BLaER1 treated with 17β-estradiol and CSF1 and Interleukin-3, amounts not matched to agents 10 nM and 100 nM (cell line): ENCODE measurements at regions not wholly inside any gene's neighbourhood (a gene's known extent, or its start where the extent isn't known, plus 50 kb on each side); places are given as distances from the start of the nearest gene placed in this dataset.

Source experiments
- H3K27ac ChIP-seq, 11 experiments: shearing (Covaris generic); formaldehyde crosslinking; 2 replicates each; pipeline ENCODE4 v1.8.1; 2022
- H3K27me3 ChIP-seq, 11 experiments: shearing (Covaris generic); formaldehyde crosslinking; 2 replicates each; pipeline ENCODE4 v1.8.1; 2022
- H3K36me3 ChIP-seq, 11 experiments: shearing (Covaris generic); formaldehyde crosslinking; 2 replicates each; pipeline ENCODE4 v1.8.1; 2022
- H3K4me1 ChIP-seq, 10 experiments: shearing (Covaris generic); formaldehyde crosslinking; 2 replicates each; pipeline ENCODE4 v1.8.1; 2022
- H3K4me2 ChIP-seq, 11 experiments: shearing (Covaris generic); formaldehyde crosslinking; 2 replicates each; pipeline ENCODE4 v1.8.1; 2022
- H3K4me3 ChIP-seq, 10 experiments: shearing (Covaris generic); formaldehyde crosslinking; 2 replicates each; pipeline ENCODE4 v1.8.1; 2022
- H3K9ac ChIP-seq, 11 experiments: shearing (Covaris generic); formaldehyde crosslinking; 2 replicates each; pipeline ENCODE4 v1.8.1; 2022
- H3K9me3 ChIP-seq, 11 experiments: shearing (Covaris generic); formaldehyde crosslinking; replicated peaks in 1 of 11; 2 replicates each; pipeline ENCODE4 v1.8.1; 2022
- H4K20me1 ChIP-seq, 11 experiments: shearing (Covaris generic); formaldehyde crosslinking; 2 replicates each; pipeline ENCODE4 v1.8.1; 2022
- Cebpa-rat ChIP-seq, 11 experiments: shearing (Covaris generic); IDR thresholded peaks; 2 replicates each; pipeline ENCODE4 v1.8.1; 2022

DNA sequence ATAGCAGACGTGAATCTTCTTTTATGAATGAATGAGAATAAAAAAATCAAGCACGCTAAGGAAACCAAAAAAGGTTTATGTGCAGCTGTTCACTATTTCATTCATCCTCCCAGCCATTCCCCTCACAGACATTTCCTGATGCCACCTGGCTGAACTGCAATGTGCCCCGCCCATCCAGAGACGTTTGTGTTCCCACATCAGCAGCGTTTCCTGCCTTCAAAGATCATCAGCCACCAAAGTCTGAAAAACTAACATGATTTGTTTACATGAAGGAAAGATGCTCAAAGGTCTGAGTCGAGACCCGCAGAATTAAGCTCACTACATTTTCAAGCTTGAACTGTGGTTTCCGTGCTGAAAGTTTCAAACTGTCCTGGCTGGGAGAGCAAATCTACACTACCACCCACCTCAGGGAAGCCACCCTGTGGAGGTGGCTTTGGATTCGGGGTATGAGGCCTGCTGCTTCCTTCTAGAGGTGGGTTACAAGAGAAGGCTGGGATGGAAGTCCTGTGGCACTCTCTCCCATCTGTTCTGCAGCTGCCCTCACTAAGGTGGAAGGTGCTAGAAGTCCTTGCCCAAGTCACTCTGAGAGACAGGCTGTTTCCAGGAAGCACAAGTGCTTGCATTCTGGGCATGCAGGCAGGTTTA, 201.3 kb upstream of the OSR1 start:
- Histone ChIP-seq H4K20me1 (no peaks in the 10 kb centered on the region), H3K36me3 (no peaks in the 10 kb centered on the region), H3K4me2 (peak overlapping the region in 10 of 11 experiments; percentile 9 to 70 (median 51); a peak in 17 of 22 replicates), H3K27me3 (no peaks in the 10 kb centered on the region), H3K27ac (no peak overlapping the region), H3K9me3 (no peaks in the 10 kb centered on the region), H3K4me1 (peaks cover 10 to 18% (median 14%) of the 10 kb centered on the region in 10 experiments; a peak in 18 of 20 replicates), H3K4me3 (no peak overlapping the region), H3K9ac (no peak overlapping the region)
- no peak for TF ChIP-seq Cebpa-rat (IDR thresholded peaks at IDR 0.05)

- H3K36me3 ChIP-seq, result no peaks in the 10 kb centered on the region
- H3K4me3 ChIP-seq, result no peak overlapping the region
- H3K27ac ChIP-seq, result no peak overlapping the region
- no peaks in the 10 kb centered on the region for H3K9me3 ChIP-seq
- no peaks in the 10 kb centered on the region for H4K20me1 ChIP-seq
- H3K9ac ChIP-seq, result no peak overlapping the region
- TF ChIP-seq Cebpa-rat (IDR thresholded peaks at IDR 0.05), result no peak
- peaks cover 10 to 18% (median 14%) of the 10 kb centered on the region in 10 experiments; a peak in 18 of 20 replicates for H3K4me1 ChIP-seq
- H3K27me3 ChIP-seq, result no peaks in the 10 kb centered on the region
- no peak overlapping the region for H3K4me2 ChIP-seq
These were observed 198.2 kb upstream of the OSR1 start for GRCh38 chr2:19556648-19557047.

DNA sequence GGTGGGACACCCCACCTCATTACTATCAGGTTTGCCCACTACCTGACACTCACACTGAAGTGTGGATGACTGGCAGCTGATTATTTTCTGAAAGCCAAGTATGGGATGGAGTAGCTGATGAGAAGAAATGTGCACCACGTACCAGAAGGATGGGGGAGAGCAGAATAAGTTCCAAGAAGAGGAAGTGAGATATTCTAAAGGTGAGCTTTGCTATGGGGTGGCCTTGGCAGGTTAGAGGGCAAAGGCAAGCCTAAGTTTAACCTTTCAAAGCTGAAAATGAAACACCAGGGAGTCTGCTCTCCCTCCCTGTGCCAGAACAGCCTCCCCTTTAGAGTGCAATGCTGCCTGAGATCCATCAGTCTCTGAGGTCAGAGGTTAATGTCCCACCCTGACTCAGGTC, 196.1 kb upstream of the OSR1 start:
- Histone ChIP-seq H3K27me3 (no peaks in the 10 kb centered on the region), H3K9ac (no peak overlapping the region), H3K4me3 (no peak overlapping the region), H3K4me2 (no peak overlapping the region), H3K27ac (no peak overlapping the region), H3K4me1 (peaks cover 2 to 9% (median 5%) of the 10 kb centered on the region in 10 experiments; a peak in 17 of 20 replicates), H3K9me3 (no peaks in the 10 kb centered on the region), H3K36me3 (no peaks in the 10 kb centered on the region), H4K20me1 (no peaks in the 10 kb centered on the region)
- no peak for TF ChIP-seq Cebpa-rat (IDR thresholded peaks at IDR 0.05)

GRCh38 chr2:19552270-19552669, 193.8 kb upstream of the OSR1 start:
- no peaks in the 10 kb centered on the region for H4K20me1 ChIP-seq
- no peaks in the 10 kb centered on the region for H3K27me3 ChIP-seq
- H3K36me3 ChIP-seq, result no peaks in the 10 kb centered on the region
- TF ChIP-seq Cebpa-rat (IDR thresholded peaks at IDR 0.05), result no peak
- H3K9ac ChIP-seq, result no peak overlapping the region
- no peak overlapping the region for H3K4me2 ChIP-seq
- no peaks in the 10 kb centered on the region for H3K4me1 ChIP-seq
- no peak overlapping the region for H3K27ac ChIP-seq
- no peak overlapping the region for H3K4me3 ChIP-seq
- no peaks in the 10 kb centered on the region for H3K9me3 ChIP-seq

DNA sequence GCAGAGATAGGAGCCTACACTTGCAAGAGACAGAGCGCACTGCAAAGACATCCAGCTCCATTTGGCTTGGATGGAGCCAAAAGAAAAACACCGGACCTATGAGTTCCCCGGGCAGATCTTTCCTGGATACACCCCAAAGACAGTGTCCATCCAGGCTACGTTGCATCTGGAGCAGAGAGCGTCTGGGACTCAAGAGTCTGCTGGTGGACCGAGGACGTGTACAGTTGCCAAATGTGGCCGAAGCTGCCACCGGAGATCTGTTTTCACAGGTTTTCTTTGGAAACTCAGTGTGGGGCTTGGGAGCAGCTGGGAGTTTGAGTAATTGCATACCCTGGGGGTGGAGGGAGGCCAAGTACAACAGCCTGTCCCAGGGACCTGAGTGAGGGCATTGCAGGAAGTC, 192.3 kb upstream of the OSR1 start:
- Histone ChIP-seq H4K20me1 (no peaks in the 10 kb centered on the region), H3K9me3 (no peaks in the 10 kb centered on the region), H3K27me3 (no peaks in the 10 kb centered on the region), H3K4me3 (no peak overlapping the region), H3K9ac (no peak overlapping the region), H3K4me2 (no peak overlapping the region), H3K27ac (no peak overlapping the region), H3K4me1 (no peaks in the 10 kb centered on the region), H3K36me3 (no peaks in the 10 kb centered on the region)
- no peak for TF ChIP-seq Cebpa-rat (IDR thresholded peaks at IDR 0.05)

GRCh38 chr2:19549821-19550220, 191.4 kb upstream of the OSR1 start:
- no peaks in the 10 kb centered on the region for H3K9me3 ChIP-seq
- H3K27ac ChIP-seq, result no peak overlapping the region
- H3K9ac ChIP-seq, result no peak overlapping the region
- TF ChIP-seq Cebpa-rat (IDR thresholded peaks at IDR 0.05), result no peak
- no peaks in the 10 kb centered on the region for H3K36me3 ChIP-seq
- no peak overlapping the region for H3K4me2 ChIP-seq
- H4K20me1 ChIP-seq, result no peaks in the 10 kb centered on the region
- H3K4me1 ChIP-seq, result no peaks in the 10 kb centered on the region
- H3K27me3 ChIP-seq, result no peaks in the 10 kb centered on the region
- H3K4me3 ChIP-seq, result no peak overlapping the region

DNA sequence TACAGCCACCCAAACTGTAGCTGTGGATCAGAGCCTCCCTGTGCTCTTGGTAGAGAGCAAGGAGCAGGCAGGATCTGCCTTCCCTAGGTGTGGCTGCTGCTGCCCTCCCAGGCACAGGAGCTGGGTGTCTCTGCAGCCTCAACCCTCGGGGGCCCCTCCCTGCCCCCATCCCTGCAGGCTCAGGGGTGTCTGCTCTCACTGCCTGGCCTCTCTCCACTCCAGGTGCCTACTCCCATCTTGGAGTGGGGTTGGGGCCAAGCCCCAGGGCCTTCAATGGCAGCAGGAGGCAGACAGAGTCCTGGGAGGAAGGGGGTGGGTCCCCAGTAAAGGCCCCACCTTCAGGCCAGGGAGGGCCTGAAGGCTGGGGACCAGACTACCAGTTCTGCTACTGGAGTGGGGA, 189.7 kb upstream of the OSR1 start:
- no peaks in the 10 kb centered on the region for H3K36me3 ChIP-seq
- TF ChIP-seq Cebpa-rat (IDR thresholded peaks at IDR 0.05), result no peak
- no peak overlapping the region for H3K9ac ChIP-seq
- no peak overlapping the region for H3K27ac ChIP-seq
- no peak overlapping the region for H3K4me3 ChIP-seq
- H3K4me2 ChIP-seq, result no peak overlapping the region
- no peaks in the 10 kb centered on the region for H3K27me3 ChIP-seq
- H3K9me3 ChIP-seq, result no peaks in the 10 kb centered on the region
- H4K20me1 ChIP-seq, result no peaks in the 10 kb centered on the region
- H3K4me1 ChIP-seq, result no peaks in the 10 kb centered on the region

DNA sequence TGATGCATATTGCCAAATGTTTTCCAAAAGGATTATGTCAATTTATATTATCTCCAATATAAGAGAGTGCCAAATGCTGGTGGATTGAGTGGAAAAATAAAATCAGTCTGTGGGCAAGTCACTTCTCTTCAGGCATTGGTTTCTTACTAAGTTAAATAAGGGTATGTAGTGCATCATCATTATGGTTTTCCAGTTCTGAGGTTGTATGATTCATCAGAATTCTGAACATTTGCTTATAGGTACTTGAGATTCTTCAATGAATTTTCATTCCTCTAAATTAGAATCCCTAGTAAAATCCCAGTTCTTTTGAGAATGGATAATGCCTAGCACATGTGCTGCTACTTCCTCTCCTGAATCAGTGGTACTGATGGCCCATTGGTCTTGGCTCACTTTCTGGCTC, 188.9 kb upstream of the OSR1 start:
- Histone ChIP-seq H3K27me3 (no peaks in the 10 kb centered on the region), H3K4me3 (no peak overlapping the region), H3K4me1 (no peaks in the 10 kb centered on the region), H4K20me1 (no peaks in the 10 kb centered on the region), H3K27ac (no peak overlapping the region), H3K9ac (no peak overlapping the region), H3K4me2 (no peak overlapping the region), H3K36me3 (no peaks in the 10 kb centered on the region), H3K9me3 (no peaks in the 10 kb centered on the region)
- no peak for TF ChIP-seq Cebpa-rat (IDR thresholded peaks at IDR 0.05)

- TF ChIP-seq Cebpa-rat (IDR thresholded peaks at IDR 0.05), result no peak
- H3K4me3 ChIP-seq, result no peak overlapping the region
- H3K9ac ChIP-seq, result no peak overlapping the region
- no peak overlapping the region for H3K27ac ChIP-seq
- H4K20me1 ChIP-seq, result no peaks in the 10 kb centered on the region
- H3K9me3 ChIP-seq, result no peaks in the 10 kb centered on the region
- H3K4me2 ChIP-seq, result no peak overlapping the region
- no peaks in the 10 kb centered on the region for H3K27me3 ChIP-seq
- H3K4me1 ChIP-seq, result 0 out of 20 replicates have a peak, but pooled peaks cover 0 to 5% (median 0%) of the 10 kb centered on the region in 10 experiments
- H3K36me3 ChIP-seq, result no peaks in the 10 kb centered on the region
These were observed 187.1 kb upstream of the OSR1 start for GRCh38 chr2:19545507-19545906.

GRCh38 chr2:19543663-19544383, 185.4 kb upstream of the OSR1 start:
- Histone ChIP-seq H4K20me1 (no peaks in the 10 kb centered on the region), H3K27ac (no peak overlapping the region), H3K4me3 (no peak overlapping the region), H3K4me1 (0 out of 20 replicates have a peak, but pooled peaks cover 0 to 5% (median 0%) of the 10 kb centered on the region in 10 experiments), H3K4me2 (no peak overlapping the region), H3K36me3 (no peaks in the 10 kb centered on the region), H3K9ac (no peak overlapping the region), H3K27me3 (no peaks in the 10 kb centered on the region), H3K9me3 (no peaks in the 10 kb centered on the region)
- no peak for TF ChIP-seq Cebpa-rat (IDR thresholded peaks at IDR 0.05)
